Psoas muscle (tissue), 7 donors: ENCODE measurements at regions not wholly inside any gene's neighbourhood (a gene's known extent, or its start where the extent isn't known, plus 50 kb on each side); places are given as distances from the start of the nearest gene placed in this dataset.

Experiments
- ATAC-seq, 4 donors: fragments of 200-7000 bp; cut with Tn5 transposase; one replicate each; pipeline ENCODE4 v1.9.1; 2020; ENCODE audit warnings: moderate library complexity in 3 of 4, mild to moderate bottlenecking in 2 of 4
- DNase-seq, 2 donors: peaks; one replicate each; pipeline ENCODE4 v3.0.0-alpha.2; 2020
- H3K27ac ChIP-seq: fragments of 200-600 bp; one replicate; pipeline ENCODE4 v1.8.0; 2022
- H3K27me3 ChIP-seq, 3 donors: fragments of 200-600 bp in 1 of 3; one replicate each; pipeline versions ENCODE4 v1.6.1 to v1.8.0; 2013 to 2022; ENCODE audit warnings: low read length in 2 of 3, mild to moderate bottlenecking in 2 of 3, moderate library complexity in 1 of 3; ENCODE audit not compliant: insufficient read depth in 3 of 3
- H3K36me3 ChIP-seq, 2 donors: fragments of 200-600 bp in 1 of 2; one replicate each; pipeline versions ENCODE4 v1.6.1 to v1.8.0; 2013 to 2022; ENCODE audit warnings: low read depth in 1 of 2, mild to moderate bottlenecking in 1 of 2, moderate library complexity in 1 of 2; ENCODE audit not compliant: insufficient read depth in 1 of 2
- H3K4me1 ChIP-seq: fragments of 200-600 bp; one replicate; pipeline ENCODE4 v1.8.0; 2022
- H3K4me3 ChIP-seq: fragments of 200-600 bp; one replicate; pipeline ENCODE4 v1.8.0; 2022; ENCODE audit warnings: mild to moderate bottlenecking
- H3K9me3 ChIP-seq: fragments of 200-600 bp; one replicate; pipeline ENCODE4 v1.8.0; 2022
- CTCF ChIP-seq: fragments of 200-600 bp; IDR thresholded peaks from one replicate; pipeline ENCODE4 v1.8.0; 2022; ENCODE audit warnings: antibody characterized with exemption
- WGBS, 3 donors: extraction: QIAGEN DNeasy Blood & Tissue Kit; methylation state at CpG; one replicate each; pipeline versions ENCODE4 v1.1.6 to v1.1.7; 2013; 5-methylcytosine and 5-hydroxymethylcytosine counted together
- intact Hi-C, 2 donors: fragments of 100-400 bp; cut with DNase I; formaldehyde crosslinking; loops; one replicate each; pipeline versions ENCODE4 v1.11.0 to v1.14.2; 2022
- donor health status: healthy with polysubstance abuse.
- donor health status: DM: no; HTN: no; CAD: no; lungs with moderate emphysema.
- donor health status: Bipolar disorder and iron deficiency.
- donor health status: healthy.
- donor health status: DM: yes; HTN: yes; CAD: no.
- donor health status: DM: no; HTN: no; CAD: no.
- donor health status: DM: yes; HTN: yes; CAD: no.

- ATAC-seq (peak; percentile 69 to 89 (median 78)), DNase-seq (no peak)
- intact Hi-C loops, result loop anchor here (5.0 to 10.0 kb wide), 2 partner anchors 96 to 213 kb away; no protein-coding TSS in a partner anchor
- no peaks in the 10 kb centered on the region for H3K9me3 ChIP-seq
- H3K4me1 ChIP-seq, result peaks cover 19% of the 10 kb centered on the region
- H3K27me3 ChIP-seq, result no peaks in the 10 kb centered on the region
- no peak for TF ChIP-seq CTCF
- no peaks in the 10 kb centered on the region for H3K36me3 ChIP-seq
- H3K27ac ChIP-seq, result peak overlapping the region; percentile 79
- H3K4me3 ChIP-seq, result peak overlapping the region; percentile 65
- WGBS, 3 donors, result 29 to 42% (median 31%) methylated on average over 7 of the region's 7 CpGs
These were observed 481.8 kb downstream of the USP25 start for GRCh38 chr21:16211339-16212303.

- H3K27ac ChIP-seq, result peak overlapping the region; percentile 79
- WGBS, 3 donors, result 42 to 76% (median 71%) methylated on average over 3 of the region's 3 CpGs
- intact Hi-C loops, result loop anchor here (5.0 to 10.0 kb wide), 2 partner anchors 94 to 211 kb away; no protein-coding TSS in a partner anchor
These were observed 483.7 kb downstream of the USP25 start for GRCh38 chr21:16213518-16213917.

GRCh38 chr21:16215193-16215592, 485.4 kb downstream of the USP25 start:
- Histone ChIP-seq H3K36me3 (peaks cover 0 to 5% of the 10 kb centered on the region in 2 donors), H3K4me3 (no peak overlapping the region), H3K4me1 (peaks cover 24% of the 10 kb centered on the region), H3K27ac (peak overlapping the region; percentile 79), H3K9me3 (no peaks in the 10 kb centered on the region), H3K27me3 (no peaks in the 10 kb centered on the region)
- WGBS, 3 donors, result 66 to 83% (median 73%) methylated on average over 2 of the region's 2 CpGs
- TF ChIP-seq CTCF, result no peak
- no peak for ATAC-seq
- intact Hi-C loops, result loop anchor here in 1 of 2 donors (10.0 kb wide), 1 partner anchor 210 kb away; no protein-coding TSS in a partner anchor
- DNase-seq, result no peak

More at GRCh38 chr21:16213518-16213917, 483.7 kb downstream of the USP25 start:
- no peaks in the 10 kb centered on the region for H3K9me3 ChIP-seq
- no peaks in the 10 kb centered on the region for H3K27me3 ChIP-seq
- peaks cover 24% of the 10 kb centered on the region for H3K4me1 ChIP-seq
- TF ChIP-seq CTCF, result no peak
- H3K36me3 ChIP-seq, result no peaks in the 10 kb centered on the region
- DNase-seq (no peak), ATAC-seq (peak; percentile 63 to 72 (median 66))
- H3K4me3 ChIP-seq, result peak overlapping the region; percentile 65

GRCh38 chr21:16215663-16216183, 485.9 kb downstream of the USP25 start:
- WGBS, 3 donors, result 13 to 30% (median 22%) methylated on average over 2 of the region's 2 CpGs
- intact Hi-C loops, result loop anchor here in 1 of 2 donors (10.0 kb wide), 1 partner anchor 209 kb away; no protein-coding TSS in a partner anchor

More at GRCh38 chr21:16215663-16216183, 485.9 kb downstream of the USP25 start:
- H3K4me3 ChIP-seq, result peak overlapping the region; percentile 32
- no peaks in the 10 kb centered on the region for H3K27me3 ChIP-seq
- no peak for TF ChIP-seq CTCF
- peak overlapping the region; percentile 79 for H3K27ac ChIP-seq
- no peak for DNase-seq
- peaks cover 24% of the 10 kb centered on the region for H3K4me1 ChIP-seq
- no peak for ATAC-seq
- H3K36me3 ChIP-seq, result peaks cover 0 to 5% of the 10 kb centered on the region in 2 donors
- no peaks in the 10 kb centered on the region for H3K9me3 ChIP-seq
